Osteoblast (primary cell): ENCODE measurements at regions not wholly inside any gene's neighbourhood (a gene's known extent, or its start where the extent isn't known, plus 50 kb on each side); places are given as distances from the start of the nearest gene placed in this dataset.

Experiments used
- DNase-seq: peaks from one replicate; pipeline ENCODE4 v3.0.0; 2011; ENCODE audit warnings: low spot score, mixed read lengths; ENCODE audit not compliant: insufficient read length; ENCODE audit errors: missing footprints
- H2AFZ ChIP-seq: 2 replicates; pipeline ENCODE4 v1.6.0; 2011; ENCODE audit warnings: mild to moderate bottlenecking, low read length
- H3K27ac ChIP-seq: 2 replicates; pipeline ENCODE4 v1.5.1; 2011; ENCODE audit warnings: mild to moderate bottlenecking, low read depth, low read length, moderate library complexity
- H3K27me3 ChIP-seq: 2 replicates; pipeline ENCODE4 v1.6.0; 2012; ENCODE audit warnings: mild to moderate bottlenecking, control low read depth, inconsistent platforms, low read length, moderate library complexity; ENCODE audit not compliant: insufficient read depth
- H3K36me3 ChIP-seq: 2 replicates; pipeline ENCODE4 v1.5.1; 2011; ENCODE audit warnings: mild to moderate bottlenecking, low read length, control low read depth, moderate library complexity; ENCODE audit not compliant: insufficient read depth
- H3K4me1 ChIP-seq: 2 replicates; pipeline ENCODE4 v1.5.1; 2011; ENCODE audit warnings: mild to moderate bottlenecking, low read length, control low read depth, moderate library complexity; ENCODE audit not compliant: insufficient read depth
- H3K4me2 ChIP-seq: 2 replicates; pipeline ENCODE4 v1.6.0; 2011; ENCODE audit warnings: mild to moderate bottlenecking, low read length; ENCODE audit not compliant: insufficient read depth
- H3K4me3 ChIP-seq: fragments of 200-600 bp; sonication (generic); 3 replicates; pipeline ENCODE4 v1.5.1; 2012; ENCODE audit warnings: mild to moderate bottlenecking, low read length, inconsistent platforms; ENCODE audit not compliant: insufficient read depth
- H3K79me2 ChIP-seq: 2 replicates; pipeline ENCODE4 v1.6.0; 2012; ENCODE audit warnings: mild to moderate bottlenecking, low read length, control low read depth, inconsistent platforms; ENCODE audit not compliant: insufficient read depth
- H3K9me3 ChIP-seq: 2 replicates; pipeline ENCODE4 v1.5.1; 2011; ENCODE audit warnings: low read depth, low read length, control low read depth
- H4K20me1 ChIP-seq: 2 replicates; pipeline ENCODE4 v1.6.0; 2012; ENCODE audit warnings: mild to moderate bottlenecking, low read length, control low read depth; ENCODE audit not compliant: insufficient read depth
- TF ChIP-seq, protein P1 (sequence below): IDR thresholded peaks from 2 replicates; pipeline ENCODE4 v1.5.1; 2011; ENCODE audit warnings: mild to moderate bottlenecking, low read depth, low read length, moderate library complexity; ENCODE audit errors: extremely low read depth

DNA sequence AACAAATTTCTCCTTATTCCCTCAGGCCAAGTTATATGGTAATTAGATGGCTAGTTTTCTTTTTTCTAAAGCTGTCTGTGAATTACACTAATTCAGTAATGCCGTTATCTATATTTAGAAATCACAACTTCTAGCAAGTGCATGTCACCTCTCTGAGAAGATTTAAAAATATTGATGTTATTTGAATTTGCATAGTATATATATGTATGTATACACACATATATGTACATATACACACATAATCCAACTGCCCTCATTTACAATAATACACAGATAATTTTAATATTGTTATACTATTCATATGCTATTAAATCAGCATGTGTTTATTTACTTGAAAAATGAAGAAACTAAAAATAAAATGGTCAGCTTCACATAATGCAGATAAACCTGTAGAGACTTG, 563.9 kb downstream of the SLC16A7 start:
- DNase-seq = no peak
- no peaks in the 10 kb centered on the region for H3K36me3 ChIP-seq
- H3K4me2 ChIP-seq = no peak overlapping the region
- H2AFZ ChIP-seq = no peak overlapping the region
- TF ChIP-seq, protein P1, sequence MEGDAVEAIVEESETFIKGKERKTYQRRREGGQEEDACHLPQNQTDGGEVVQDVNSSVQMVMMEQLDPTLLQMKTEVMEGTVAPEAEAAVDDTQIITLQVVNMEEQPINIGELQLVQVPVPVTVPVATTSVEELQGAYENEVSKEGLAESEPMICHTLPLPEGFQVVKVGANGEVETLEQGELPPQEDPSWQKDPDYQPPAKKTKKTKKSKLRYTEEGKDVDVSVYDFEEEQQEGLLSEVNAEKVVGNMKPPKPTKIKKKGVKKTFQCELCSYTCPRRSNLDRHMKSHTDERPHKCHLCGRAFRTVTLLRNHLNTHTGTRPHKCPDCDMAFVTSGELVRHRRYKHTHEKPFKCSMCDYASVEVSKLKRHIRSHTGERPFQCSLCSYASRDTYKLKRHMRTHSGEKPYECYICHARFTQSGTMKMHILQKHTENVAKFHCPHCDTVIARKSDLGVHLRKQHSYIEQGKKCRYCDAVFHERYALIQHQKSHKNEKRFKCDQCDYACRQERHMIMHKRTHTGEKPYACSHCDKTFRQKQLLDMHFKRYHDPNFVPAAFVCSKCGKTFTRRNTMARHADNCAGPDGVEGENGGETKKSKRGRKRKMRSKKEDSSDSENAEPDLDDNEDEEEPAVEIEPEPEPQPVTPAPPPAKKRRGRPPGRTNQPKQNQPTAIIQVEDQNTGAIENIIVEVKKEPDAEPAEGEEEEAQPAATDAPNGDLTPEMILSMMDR = no peak
- H3K4me3 ChIP-seq = no peak overlapping the region
- H3K79me2 ChIP-seq = no peaks in the 10 kb centered on the region
- no peak overlapping the region for H3K27ac ChIP-seq
- no peaks in the 10 kb centered on the region for H4K20me1 ChIP-seq
- H3K9me3 ChIP-seq = no peaks in the 10 kb centered on the region
- no peaks in the 10 kb centered on the region for H3K27me3 ChIP-seq
- no peaks in the 10 kb centered on the region for H3K4me1 ChIP-seq

DNA sequence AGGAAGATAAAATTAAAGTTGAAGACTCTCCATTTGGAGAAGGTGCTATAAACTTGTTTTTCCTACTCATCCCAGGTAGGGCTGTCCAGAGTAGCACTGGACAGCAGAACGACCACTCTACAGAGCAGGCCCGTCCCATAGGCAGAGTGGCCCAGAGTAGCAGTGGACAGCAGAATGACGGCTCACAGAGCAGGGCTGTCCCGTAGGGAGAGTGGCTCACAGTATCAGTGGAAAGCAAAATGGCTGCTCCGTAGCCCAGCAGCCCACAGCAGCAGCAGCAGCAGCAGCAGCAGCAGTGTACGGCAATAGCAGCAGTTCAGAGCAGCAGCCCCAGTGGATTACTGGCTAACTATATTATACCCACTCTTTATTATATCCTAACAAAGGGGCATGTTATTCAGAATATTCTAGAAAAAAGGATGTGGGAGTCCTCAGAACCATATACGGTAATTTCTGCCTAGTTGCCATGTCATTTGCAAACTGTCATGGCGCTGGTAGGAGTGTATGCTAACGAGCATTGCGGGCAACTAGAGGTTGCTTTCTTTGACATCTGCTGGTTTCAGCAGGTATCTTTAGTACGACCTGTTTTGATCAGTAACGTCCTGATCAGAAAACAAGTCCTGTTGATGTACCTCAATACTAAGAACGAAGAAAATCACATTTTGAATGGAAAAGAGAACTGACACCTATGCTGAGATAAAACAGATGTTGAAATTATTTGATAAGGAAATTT, 567.3 kb downstream of the SLC16A7 start:
- no peak overlapping the region for H3K4me3 ChIP-seq
- H4K20me1 ChIP-seq = no peaks in the 10 kb centered on the region
- no peaks in the 10 kb centered on the region for H3K4me1 ChIP-seq
- H3K79me2 ChIP-seq = no peaks in the 10 kb centered on the region
- no peaks in the 10 kb centered on the region for H3K36me3 ChIP-seq
- H3K27me3 ChIP-seq = no peaks in the 10 kb centered on the region
- H2AFZ ChIP-seq = no peak overlapping the region
- DNase-seq = no peak
- TF ChIP-seq, protein P1 = no peak
- no peak overlapping the region for H3K4me2 ChIP-seq
- H3K9me3 ChIP-seq = no peaks in the 10 kb centered on the region
- H3K27ac ChIP-seq = no peak overlapping the region

DNA sequence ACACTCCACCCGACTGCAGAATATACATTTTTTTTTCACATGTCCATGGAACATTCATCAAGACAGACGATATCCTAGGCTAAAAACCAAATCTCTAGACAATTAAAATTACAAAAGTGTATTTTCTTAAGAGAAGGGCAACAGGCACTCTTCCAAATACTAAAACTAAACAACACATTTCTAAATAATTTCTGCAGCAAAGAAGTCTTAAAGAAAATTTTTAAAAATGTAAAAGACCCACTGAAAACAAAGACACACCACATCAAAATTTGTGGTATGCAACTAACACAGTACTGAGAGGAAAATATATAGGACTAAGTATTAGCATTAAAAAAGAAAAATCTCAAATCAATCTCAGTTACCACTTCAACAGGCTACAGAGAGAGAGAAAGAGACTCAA, 570.0 kb downstream of the SLC16A7 start:
- no peak overlapping the region for H2AFZ ChIP-seq
- H3K27me3 ChIP-seq = no peaks in the 10 kb centered on the region

DNA sequence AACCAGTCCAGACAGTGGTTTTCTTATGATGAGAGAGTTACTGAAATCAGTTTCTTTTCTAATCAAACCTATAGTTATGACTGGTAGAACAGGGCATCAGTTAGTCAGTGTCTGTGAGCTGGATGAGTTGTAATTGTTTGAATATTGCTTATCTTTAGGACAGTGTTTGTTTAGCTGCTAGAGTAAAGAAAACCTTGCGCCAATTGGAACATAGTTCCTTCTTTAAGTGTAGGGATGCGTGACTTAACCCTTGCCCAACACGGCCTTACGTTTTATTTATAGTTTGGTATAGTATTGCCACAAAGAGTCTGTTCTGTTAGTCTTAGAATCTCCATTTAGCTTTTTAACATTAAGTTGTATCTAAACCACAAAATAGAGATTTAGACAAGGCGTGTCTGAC, 572.6 kb downstream of the SLC16A7 start:
- no peak overlapping the region for H3K27ac ChIP-seq
- H3K27me3 ChIP-seq = no peaks in the 10 kb centered on the region
- no peaks in the 10 kb centered on the region for H3K79me2 ChIP-seq
- no peak overlapping the region for H3K4me2 ChIP-seq
- no peaks in the 10 kb centered on the region for H3K36me3 ChIP-seq
- no peak overlapping the region for H3K4me3 ChIP-seq
- DNase-seq = no peak
- H3K9me3 ChIP-seq = no peaks in the 10 kb centered on the region
- H3K4me1 ChIP-seq = no peaks in the 10 kb centered on the region
- no peaks in the 10 kb centered on the region for H4K20me1 ChIP-seq
- no peak overlapping the region for H2AFZ ChIP-seq
- TF ChIP-seq, protein P1 = no peak

More for the DNA sequence above, 570.0 kb downstream of the SLC16A7 start:
- Histone ChIP-seq H3K4me2 (no peak overlapping the region), H3K36me3 (no peaks in the 10 kb centered on the region), H3K4me3 (no peak overlapping the region), H3K9me3 (no peaks in the 10 kb centered on the region), H3K79me2 (no peaks in the 10 kb centered on the region), H4K20me1 (no peaks in the 10 kb centered on the region), H3K27ac (no peak overlapping the region), H3K4me1 (no peaks in the 10 kb centered on the region)
- TF ChIP-seq, protein P1 = no peak
- DNase-seq = no peak
